ENCODE measurements at regions not wholly inside any gene's neighbourhood (a gene's known extent, or its start where the extent isn't known, plus 50 kb on each side); places are given as distances from the start of the nearest gene placed in this dataset.

GRCh38 chr14:44634692-44635091 lies 127.6 kb upstream of the FSCB start:
- TF ChIP-seq CTCF (IDR thresholded peaks at IDR 0.05) (no peak), EP300 (IDR thresholded peaks at IDR 0.05) (no peak), POLR2A (IDR thresholded peaks at IDR 0.05) (no peak)
- Histone ChIP-seq H3K36me3 (no peaks in the 10 kb centered on the region), H3K9me3 (no peaks in the 10 kb centered on the region), H3K4me3 (no peak overlapping the region), H3K27me3 (no peaks in the 10 kb centered on the region), H3K4me1 (ENCODE audit: insufficient read depth) (peaks cover 4% of the 10 kb centered on the region), H3K27ac (no peak overlapping the region)
- 55 to 60% (median 57%) methylated on average over 4 of the region's 4 CpGs for WGBS, 3 donors
- intact Hi-C loops (cut with DNase I): no loop called here
- DNase-seq: no peak

GRCh38 chr14:44626423-44626822 lies 119.3 kb upstream of the FSCB start:
- peaks cover 3% of the 10 kb centered on the region for H3K4me1 ChIP-seq (ENCODE audit: insufficient read depth)
- intact Hi-C loops (cut with DNase I): no loop called here
- WGBS, 3 donors: 87 to 89% (median 87%) methylated on average over 2 of the region's 2 CpGs

GRCh38 chr14:44625098-44625497 lies 118.0 kb upstream of the FSCB start:
- DNase-seq: no peak
- intact Hi-C loops (cut with DNase I): no loop called here
- Histone ChIP-seq H3K4me1 (ENCODE audit: insufficient read depth) (peaks cover 6% of the 10 kb centered on the region), H3K27ac (no peak overlapping the region), H3K4me3 (no peak overlapping the region), H3K36me3 (no peaks in the 10 kb centered on the region), H3K9me3 (no peaks in the 10 kb centered on the region), H3K27me3 (no peaks in the 10 kb centered on the region)
- WGBS, 3 donors: 16 to 30% (median 18%) methylated on average over 1 of the region's 1 CpG
- TF ChIP-seq POLR2A (IDR thresholded peaks at IDR 0.05): no peak
- no peak for TF ChIP-seq EP300 (IDR thresholded peaks at IDR 0.05)
- TF ChIP-seq CTCF (IDR thresholded peaks at IDR 0.05): no peak

More at GRCh38 chr14:44626423-44626822, 119.3 kb upstream of the FSCB start:
- Histone ChIP-seq H3K4me3 (no peak overlapping the region), H3K36me3 (no peaks in the 10 kb centered on the region), H3K9me3 (no peaks in the 10 kb centered on the region), H3K27me3 (no peaks in the 10 kb centered on the region), H3K27ac (no peak overlapping the region)
- no peak for DNase-seq
- no peak for TF ChIP-seq CTCF (IDR thresholded peaks at IDR 0.05)
- TF ChIP-seq EP300 (IDR thresholded peaks at IDR 0.05): no peak
- no peak for TF ChIP-seq POLR2A (IDR thresholded peaks at IDR 0.05)

- intact Hi-C loops (cut with DNase I): no loop called here
- 41 to 49% (median 45%) methylated on average over 2 of the region's 2 CpGs for whole genome bisulfite sequencing, 3 donors
- no peak for DNase-seq
- H3K4me3 ChIP-seq: no peak overlapping the region
- TF ChIP-seq CTCF (IDR thresholded peaks at IDR 0.05) (no peak), POLR2A (IDR thresholded peaks at IDR 0.05) (no peak), EP300 (IDR thresholded peaks at IDR 0.05) (no peak)
- no peak overlapping the region for H3K27ac ChIP-seq
- peaks cover 6% of the 10 kb centered on the region for H3K4me1 ChIP-seq (ENCODE audit: insufficient read depth)
- no peaks in the 10 kb centered on the region for H3K27me3 ChIP-seq
- no peaks in the 10 kb centered on the region for H3K36me3 ChIP-seq
- H3K9me3 ChIP-seq: no peaks in the 10 kb centered on the region
Observed at GRCh38 chr14:44620121-44621019, 113.3 kb upstream of the FSCB start.

Measured in ovary (tissue), 7 donors.